Lower lobe of right lung (tissue), 2 donors: ENCODE measurements at regions not wholly inside any gene's neighbourhood (a gene's known extent, or its start where the extent isn't known, plus 50 kb on each side); places are given as distances from the start of the nearest gene placed in this dataset.

Source experiments
- ATAC-seq, 2 donors: fragments of 200-7000 bp; cut with Tn5 transposase; one replicate each; pipeline ENCODE4 v1.9.1; 2020 to 2022; ENCODE audit warnings: mild to moderate bottlenecking in 2 of 2, moderate library complexity in 2 of 2
- DNase-seq: peaks from one replicate; pipeline ENCODE4 v3.0.0-alpha.2; 2020
- H3K27ac ChIP-seq: fragments of 200-600 bp; one replicate; pipeline ENCODE4 v1.8.0; 2022
- H3K27me3 ChIP-seq: fragments of 200-600 bp; one replicate; pipeline ENCODE4 v1.8.0; 2022; ENCODE audit warnings: low read depth
- H3K36me3 ChIP-seq: fragments of 200-600 bp; one replicate; pipeline ENCODE4 v1.8.0; 2022; ENCODE audit warnings: mild to moderate bottlenecking
- H3K4me1 ChIP-seq: fragments of 200-600 bp; one replicate; pipeline ENCODE4 v1.8.0; 2022
- H3K4me3 ChIP-seq: fragments of 200-600 bp; one replicate; pipeline ENCODE4 v1.8.0; 2022; ENCODE audit warnings: mild to moderate bottlenecking
- H3K9me3 ChIP-seq: fragments of 200-600 bp; one replicate; pipeline ENCODE4 v1.8.0; 2022
- CTCF ChIP-seq: fragments of 200-600 bp; IDR thresholded peaks from one replicate; pipeline ENCODE4 v1.8.0; 2022; ENCODE audit warnings: antibody characterized with exemption, mild to moderate bottlenecking
- intact Hi-C: fragments of 100-400 bp; cut with DNase I; formaldehyde crosslinking; loops from one replicate; pipeline ENCODE4 v1.11.0; 2022
- donor health status: DM: no; HTN: yes; CAD: no; lungs with severe emphysema.

- Histone ChIP-seq H3K4me3 (no peak overlapping the region), H3K4me1 (no peaks in the 10 kb centered on the region), H3K27ac (no peak overlapping the region), H3K9me3 (no peaks in the 10 kb centered on the region), H3K27me3 (no peaks in the 10 kb centered on the region), H3K36me3 (no peaks in the 10 kb centered on the region)
- TF ChIP-seq CTCF = no peak
- intact Hi-C loops = no loop called here
- no peak for ATAC-seq
- no peak for DNase-seq
Measured at GRCh38 chr5:117182104-117182503, 607.5 kb upstream of the SEMA6A start.

GRCh38 chr5:117177302-117177701, 602.7 kb upstream of the SEMA6A start:
- ATAC-seq = no peak
- DNase-seq = no peak
- intact Hi-C loops = no loop called here
- no peaks in the 10 kb centered on the region for H3K27me3 ChIP-seq
- no peak overlapping the region for H3K27ac ChIP-seq
- no peaks in the 10 kb centered on the region for H3K36me3 ChIP-seq
- H3K9me3 ChIP-seq = no peaks in the 10 kb centered on the region
- TF ChIP-seq CTCF = no peak
- H3K4me1 ChIP-seq = no peaks in the 10 kb centered on the region
- H3K4me3 ChIP-seq = no peak overlapping the region

GRCh38 chr5:117165068-117165467, 590.4 kb upstream of the SEMA6A start:
- intact Hi-C loops = no loop called here
- ATAC-seq = no peak
- Histone ChIP-seq H3K9me3 (no peaks in the 10 kb centered on the region), H3K36me3 (no peaks in the 10 kb centered on the region), H3K4me3 (no peak overlapping the region), H3K27me3 (no peaks in the 10 kb centered on the region), H3K27ac (no peak overlapping the region), H3K4me1 (no peaks in the 10 kb centered on the region)
- no peak for DNase-seq
- TF ChIP-seq CTCF = no peak

GRCh38 chr5:117161718-117162335, 587.2 kb upstream of the SEMA6A start:
- Histone ChIP-seq H3K36me3 (no peaks in the 10 kb centered on the region), H3K27me3 (no peaks in the 10 kb centered on the region), H3K9me3 (no peaks in the 10 kb centered on the region), H3K4me3 (no peak overlapping the region), H3K27ac (no peak overlapping the region), H3K4me1 (no peaks in the 10 kb centered on the region)
- intact Hi-C loops = no loop called here
- no peak for TF ChIP-seq CTCF
- DNase-seq = no peak
- no peak for ATAC-seq

- DNase-seq = no peak
- no peaks in the 10 kb centered on the region for H3K36me3 ChIP-seq
- no peak for TF ChIP-seq CTCF
- no peaks in the 10 kb centered on the region for H3K27me3 ChIP-seq
- H3K4me1 ChIP-seq = no peaks in the 10 kb centered on the region
- no peaks in the 10 kb centered on the region for H3K9me3 ChIP-seq
- no peak overlapping the region for H3K27ac ChIP-seq
- intact Hi-C loops = no loop called here
- no peak overlapping the region for H3K4me3 ChIP-seq
- ATAC-seq = no peak
Measured at GRCh38 chr5:117160391-117160790, 585.8 kb upstream of the SEMA6A start.

- no peak for TF ChIP-seq CTCF
- no peaks in the 10 kb centered on the region for H3K27me3 ChIP-seq
- H3K9me3 ChIP-seq = no peaks in the 10 kb centered on the region
- H3K4me1 ChIP-seq = no peaks in the 10 kb centered on the region
- H3K36me3 ChIP-seq = no peaks in the 10 kb centered on the region
- ATAC-seq = no peak
- no peak overlapping the region for H3K4me3 ChIP-seq
- no peak for DNase-seq
- no peak overlapping the region for H3K27ac ChIP-seq
- intact Hi-C loops = no loop called here
Measured at GRCh38 chr5:117149312-117149711, 574.7 kb upstream of the SEMA6A start.
